GM13977 (cell line): ENCODE measurements at regions not wholly inside any gene's neighbourhood (a gene's known extent, or its start where the extent isn't known, plus 50 kb on each side); places are given as distances from the start of the nearest gene placed in this dataset.

Experiments
- DNase-seq: peaks from one replicate; pipeline ENCODE4 v3.0.0; 2012; ENCODE audit warnings: low spot score
- CTCF ChIP-seq: IDR thresholded peaks from 2 replicates; pipeline ENCODE4 v1.5.1; 2012; ENCODE audit warnings: mild to moderate bottlenecking, control low read depth; ENCODE audit not compliant: insufficient read depth; ENCODE audit errors: extremely low read depth, missing control alignments
- in situ Hi-C: fragments of 300-500 bp; cut with MboI; formaldehyde crosslinking; loops from one replicate; pipeline ENCODE4 v1.12.0; 2022; ENCODE audit warnings: low sequenced_read_pairs, low pct_unique_long_range_greater_than_20kb, mixed read lengths, inconsistent platforms; ENCODE audit not compliant: unreplicated experiment

- in situ Hi-C loops, result no loop called here
- DNase-seq, result no peak
- TF ChIP-seq CTCF, result no peak
Measured at GRCh38 chr10:94084344-94084743, 90.6 kb downstream of the PLCE1 start.

- no peak for TF ChIP-seq CTCF
- in situ Hi-C loops, result no loop called here
- no peak for DNase-seq
Measured at GRCh38 chr10:94085288-94085687, 91.6 kb downstream of the PLCE1 start.

- in situ Hi-C loops, result no loop called here
Measured at GRCh38 chr10:94085766-94086437, 92.2 kb downstream of the PLCE1 start.

GRCh38 chr10:94088926-94089381, 95.2 kb downstream of the PLCE1 start:
- no peak for DNase-seq
- no peak for TF ChIP-seq CTCF
- in situ Hi-C loops, result no loop called here

More at GRCh38 chr10:94085766-94086437, 92.2 kb downstream of the PLCE1 start:
- no peak for TF ChIP-seq CTCF
- DNase-seq, result no peak

GRCh38 chr10:94091649-94092048, 97.9 kb downstream of the PLCE1 start:
- no peak for DNase-seq
- in situ Hi-C loops, result no loop called here
- TF ChIP-seq CTCF, result no peak

GRCh38 chr10:94092848-94093247, 99.1 kb downstream of the PLCE1 start:
- in situ Hi-C loops, result no loop called here
- no peak for TF ChIP-seq CTCF
- no peak for DNase-seq

GRCh38 chr10:94093286-94093905, 99.7 kb downstream of the PLCE1 start:
- no peak for DNase-seq
- in situ Hi-C loops, result no loop called here
- TF ChIP-seq CTCF, result no peak
